ENCODE measurements at regions not wholly inside any gene's neighbourhood (a gene's known extent, or its start where the extent isn't known, plus 50 kb on each side); places are given as distances from the start of the nearest gene placed in this dataset.

- no peaks in the 10 kb centered on the region for H3K36me3 ChIP-seq (ENCODE audit: low read depth, low read length)
- no peak for ATAC-seq
- H2AFZ ChIP-seq (ENCODE audit: low read length) = 0 out of 2 replicates have a peak overlapping the region, but pooled peaks have one; percentile 0
- H3K9me3 ChIP-seq (ENCODE audit: low read length) = no peaks in the 10 kb centered on the region
- no peaks in the 10 kb centered on the region for H3K79me2 ChIP-seq (ENCODE audit: low read length)
- no peaks in the 10 kb centered on the region for H3K4me1 ChIP-seq (ENCODE audit: insufficient read depth, low read length)
- no TSS peak for BruUV-seq (replicated peaks)
- POLR2A ChIA-PET (ENCODE audit: unreplicated experiment) = no interaction called here
- no peak overlapping the region for H3K27ac ChIP-seq (ENCODE audit: low read length)
- intact Hi-C loops (cut with micrococcal nuclease) = no loop called here
- no peak overlapping the region for H3K4me2 ChIP-seq (ENCODE audit: low read length)
- TF ChIP-seq EZH2phosphoT487 (IDR thresholded peaks at IDR 0.05; ENCODE audit: borderline replicate concordance, low read length) = no peak
- no peak for TF ChIP-seq CTCF (conservative IDR thresholded peaks at IDR 0.05; ENCODE audit: low read depth, low read length)
- no peak for TF ChIP-seq EZH2 (IDR thresholded peaks at IDR 0.05; ENCODE audit: low read length, unreplicated experiment)
- no peaks in the 10 kb centered on the region for H3K9me2 ChIP-seq (replicated peaks; ENCODE audit: low read length)
- H3K9ac ChIP-seq (ENCODE audit: low read length) = no peak overlapping the region
- H3F3A ChIP-seq (ENCODE audit: low read length, unreplicated experiment) = no peaks in the 10 kb centered on the region
- CTCF ChIA-PET = interaction anchor here (0.6 to 1.2 kb wide), 2 partner anchors 17 to 460 kb away, joined by 3 to 6 read pairs; no protein-coding TSS in a partner anchor
- no peaks in the 10 kb centered on the region for H4K20me1 ChIP-seq (ENCODE audit: low read length)
- DNase-seq = no peak
- H3K27me3 ChIP-seq (ENCODE audit: low read length) = no peaks in the 10 kb centered on the region
- no peak overlapping the region for H3K4me3 ChIP-seq (ENCODE audit: low read length)
These were observed 293.2 kb upstream of the FAR2 start for GRCh38 chr12:28855761-28856310.

- TF ChIP-seq CTCF (conservative IDR thresholded peaks at IDR 0.05; ENCODE audit: low read depth, low read length) = no peak
- TF ChIP-seq EZH2phosphoT487 (IDR thresholded peaks at IDR 0.05; ENCODE audit: borderline replicate concordance, low read length) = no peak
- TF ChIP-seq EZH2 (IDR thresholded peaks at IDR 0.05; ENCODE audit: low read length, unreplicated experiment) = no peak
- ChIA-PET POLR2A (ENCODE audit: unreplicated experiment) (no interaction called here), CTCF (no interaction called here)
- Histone ChIP-seq H2AFZ (ENCODE audit: low read length) (no peak overlapping the region; the same call in 1 of the 2 replicates), H3K9ac (ENCODE audit: low read length) (no peak overlapping the region), H3K36me3 (ENCODE audit: low read depth, low read length) (no peaks in the 10 kb centered on the region), H3K27me3 (ENCODE audit: low read length) (no peaks in the 10 kb centered on the region), H3K27ac (ENCODE audit: low read length) (no peak overlapping the region), H3F3A (ENCODE audit: low read length, unreplicated experiment) (no peaks in the 10 kb centered on the region), H3K79me2 (ENCODE audit: low read length) (no peaks in the 10 kb centered on the region), H3K9me3 (ENCODE audit: low read length) (no peaks in the 10 kb centered on the region), H4K20me1 (ENCODE audit: low read length) (no peaks in the 10 kb centered on the region), H3K4me1 (ENCODE audit: insufficient read depth, low read length) (no peaks in the 10 kb centered on the region), H3K4me3 (ENCODE audit: low read length) (no peak overlapping the region), H3K4me2 (ENCODE audit: low read length) (no peak overlapping the region), H3K9me2 (replicated peaks; ENCODE audit: low read length) (no peaks in the 10 kb centered on the region)
- ATAC-seq = no peak
- BruUV-seq (replicated peaks) = no TSS peak
- intact Hi-C loops (cut with micrococcal nuclease) = no loop called here
- DNase-seq = no peak
These were observed 291.7 kb upstream of the FAR2 start for GRCh38 chr12:28857369-28857768.

- no peak overlapping the region for H3K4me2 ChIP-seq (ENCODE audit: low read length)
- no peaks in the 10 kb centered on the region for H3K79me2 ChIP-seq (ENCODE audit: low read length)
- no TSS peak for BruUV-seq (replicated peaks)
- H3K27ac ChIP-seq (ENCODE audit: low read length) = no peak overlapping the region
- TF ChIP-seq CTCF (conservative IDR thresholded peaks at IDR 0.05; ENCODE audit: low read depth, low read length) (no peak), EZH2 (IDR thresholded peaks at IDR 0.05; ENCODE audit: low read length, unreplicated experiment) (no peak), EZH2phosphoT487 (IDR thresholded peaks at IDR 0.05; ENCODE audit: borderline replicate concordance, low read length) (no peak)
- H3K9ac ChIP-seq (ENCODE audit: low read length) = no peak overlapping the region
- CTCF ChIA-PET = no interaction called here
- no peaks in the 10 kb centered on the region for H4K20me1 ChIP-seq (ENCODE audit: low read length)
- H3K9me3 ChIP-seq (ENCODE audit: low read length) = no peaks in the 10 kb centered on the region
- no peaks in the 10 kb centered on the region for H3K27me3 ChIP-seq (ENCODE audit: low read length)
- intact Hi-C loops (cut with micrococcal nuclease) = no loop called here
- H3K4me3 ChIP-seq (ENCODE audit: low read length) = no peak overlapping the region
- DNase-seq (no peak), ATAC-seq (no peak)
- no peaks in the 10 kb centered on the region for H3K36me3 ChIP-seq (ENCODE audit: low read depth, low read length)
- H2AFZ ChIP-seq (ENCODE audit: low read length) = no peak overlapping the region
- POLR2A ChIA-PET (ENCODE audit: unreplicated experiment) = no interaction called here
- H3K9me2 ChIP-seq (replicated peaks; ENCODE audit: low read length) = no peaks in the 10 kb centered on the region
- H3F3A ChIP-seq (ENCODE audit: low read length, unreplicated experiment) = no peaks in the 10 kb centered on the region
- H3K4me1 ChIP-seq (ENCODE audit: insufficient read depth, low read length) = no peaks in the 10 kb centered on the region
These were observed 289.5 kb upstream of the FAR2 start for GRCh38 chr12:28859551-28859950.

Data from PC-3 (cell line).